BJ (cell line): ENCODE measurements at regions not wholly inside any gene's neighbourhood (a gene's known extent, or its start where the extent isn't known, plus 50 kb on each side); places are given as distances from the start of the nearest gene placed in this dataset.
A peak's percentile ranks its signal among the peaks of the same experiment; 100 is the strongest.

Experiments used
- CTCF ChIA-PET: fragments of 350-600 bp; formaldehyde crosslinking; extraction: SDS; loops from one replicate; lab custom pipeline; 2021; ENCODE audit warnings: antibody characterized with exemption, inconsistent platforms; lab: Yijun Ruan, JAX
- POLR2A ChIA-PET: fragments of 300-600 bp; sonication (Branson Sonifier 250); formaldehyde crosslinking; extraction: SDS; loops from one replicate; lab custom pipeline; 2021; ENCODE audit warnings: antibody characterized with exemption; lab: Charles Lee
- DNase-seq: peaks from one replicate; pipeline ENCODE4 v3.0.0-alpha.2; 2011; ENCODE audit warnings: low read depth
- H3K27me3 ChIP-seq: 2 replicates; pipeline ENCODE4 v1.6.0; 2011; ENCODE audit warnings: low read length; ENCODE audit not compliant: control insufficient read depth, insufficient read depth
- H3K36me3 ChIP-seq: 2 replicates; pipeline ENCODE4 v1.5.1; 2011; ENCODE audit warnings: low read length; ENCODE audit not compliant: control insufficient read depth, insufficient read depth
- H3K4me3 ChIP-seq: 2 replicates; pipeline ENCODE4 v1.5.1; 2011; ENCODE audit warnings: low read depth, mild to moderate bottlenecking, control low read depth, low read length
- CTCF ChIP-seq: IDR thresholded peaks from 2 replicates; pipeline ENCODE4 v1.5.1; 2011; ENCODE audit warnings: low read depth, mild to moderate bottlenecking, control low read depth, inconsistent platforms, low read length, moderate library complexity; ENCODE audit not compliant: insufficient read depth

DNA sequence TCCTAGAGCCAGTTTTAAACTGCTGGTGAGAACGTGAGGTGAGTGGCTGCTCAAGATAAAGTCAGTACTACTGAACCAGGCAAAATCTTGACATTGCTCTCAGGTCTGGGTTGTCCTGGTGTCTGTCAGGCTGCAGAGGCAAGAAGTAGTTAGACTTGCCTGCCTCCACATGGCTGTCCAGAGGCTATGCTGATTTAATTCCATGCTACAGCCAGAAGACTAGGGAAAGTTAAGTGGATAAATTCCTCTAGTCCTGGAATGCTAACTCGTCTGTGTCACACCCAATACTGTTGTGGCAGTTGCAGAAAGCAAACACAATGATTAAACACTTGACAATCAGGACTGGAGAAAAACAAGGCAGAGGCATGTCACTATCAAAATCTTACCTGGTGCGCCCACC lies 118.9 kb downstream of the ACER2 start:
- CTCF ChIA-PET: no interaction called here
- POLR2A ChIA-PET: no interaction called here
- no peaks in the 10 kb centered on the region for H3K36me3 ChIP-seq
- DNase-seq: no peak
- no peak for TF ChIP-seq CTCF
- no peaks in the 10 kb centered on the region for H3K27me3 ChIP-seq
- no peak overlapping the region for H3K4me3 ChIP-seq

- TF ChIP-seq CTCF: no peak
- Histone ChIP-seq H3K4me3 (no peak overlapping the region), H3K27me3 (no peaks in the 10 kb centered on the region; the same call in 1 of the 2 replicates), H3K36me3 (no peaks in the 10 kb centered on the region)
- ChIA-PET CTCF (no interaction called here), POLR2A (no interaction called here)
- no peak for DNase-seq
Observed at GRCh38 chr9:19522558-19522957, 113.7 kb downstream of the ACER2 start.

GRCh38 chr9:19521205-19521604 lies 112.4 kb downstream of the ACER2 start:
- no peak for DNase-seq
- POLR2A ChIA-PET: no interaction called here
- Histone ChIP-seq H3K27me3 (peaks cover under 1% of the 10 kb centered on the region), H3K4me3 (no peak overlapping the region), H3K36me3 (no peaks in the 10 kb centered on the region)
- no peak for TF ChIP-seq CTCF
- CTCF ChIA-PET: no interaction called here

DNA sequence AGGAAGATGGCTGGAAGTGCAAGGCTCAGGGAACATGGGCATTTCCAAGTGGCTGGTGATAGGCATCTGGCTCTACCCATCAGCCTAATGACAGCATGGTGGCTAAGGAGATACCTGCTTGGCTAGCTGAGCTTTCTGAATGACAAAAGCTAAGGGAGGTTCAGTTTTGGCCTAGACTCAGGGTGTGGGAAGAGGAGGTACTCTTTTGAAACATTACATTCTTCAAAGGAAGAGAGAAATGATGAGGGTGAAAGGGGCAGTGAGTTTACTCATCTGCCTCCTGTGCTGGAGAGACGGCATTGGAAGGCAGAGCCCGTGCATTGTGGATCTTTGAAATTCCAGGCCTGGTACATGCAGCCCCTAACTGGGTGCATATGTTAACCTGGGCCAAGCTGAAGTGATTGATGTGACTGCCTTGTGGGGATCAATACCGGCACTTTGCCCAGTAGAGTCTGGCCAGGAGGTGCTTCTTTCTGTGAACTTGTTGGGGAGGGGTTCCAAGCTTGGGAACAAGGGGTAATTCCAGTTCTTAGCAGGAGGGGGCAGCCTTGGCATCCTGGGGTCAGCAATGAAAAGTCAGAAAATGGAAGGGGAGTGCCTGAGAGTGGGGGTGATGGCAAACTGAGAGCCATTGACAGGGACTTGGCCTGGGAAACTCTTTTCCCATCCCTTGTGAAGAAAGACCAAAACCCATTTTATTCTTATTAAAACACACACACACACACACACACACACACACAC lies 108.6 kb downstream of the ACER2 start:
- ChIA-PET POLR2A (no interaction called here), CTCF (interaction anchor here (0.7 kb wide), 2 partner anchors 52 to 1613 kb away, joined by 4 read pairs; no protein-coding TSS in a partner anchor)
- Histone ChIP-seq H3K4me3 (no peak overlapping the region), H3K27me3 (peaks cover 2% of the 10 kb centered on the region), H3K36me3 (no peaks in the 10 kb centered on the region)
- peak; percentile 25; the same call in 1 of the 2 replicates for TF ChIP-seq CTCF
- no peak for DNase-seq

- POLR2A ChIA-PET: no interaction called here
- DNase-seq: no peak
- H3K4me3 ChIP-seq: no peak overlapping the region
- no peaks in the 10 kb centered on the region for H3K36me3 ChIP-seq
- CTCF ChIA-PET: no interaction called here
- TF ChIP-seq CTCF: no peak
- H3K27me3 ChIP-seq: peaks cover 2% of the 10 kb centered on the region
Observed at GRCh38 chr9:19516348-19516747, 107.5 kb downstream of the ACER2 start.
